SIG-M5 treated with dmso at 0.1 percent for 504 hours (cell line): ENCODE measurements at regions not wholly inside any gene's neighbourhood (a gene's known extent, or its start where the extent isn't known, plus 50 kb on each side); places are given as distances from the start of the nearest gene placed in this dataset.
"Not testable (repeated sequence)": the region's sequence is repeated elsewhere in the genome, so short reads cannot be mapped to it uniquely, and the experiment has no call there.

ENCODE experiments used
- DNase-seq: peaks from one replicate; lab custom pipeline; 2025; ENCODE audit not compliant: unreplicated experiment; lab: John Stamatoyannopoulos, UW

- DNase-seq, result peak; percentile 62
Observed at GRCh38 chr16:87203060-87203656, 114.0 kb downstream of the C16orf95 start.

- DNase-seq, result no peak
Observed at GRCh38 chr16:87206646-87207451, 110.3 kb downstream of the C16orf95 start.

DNA sequence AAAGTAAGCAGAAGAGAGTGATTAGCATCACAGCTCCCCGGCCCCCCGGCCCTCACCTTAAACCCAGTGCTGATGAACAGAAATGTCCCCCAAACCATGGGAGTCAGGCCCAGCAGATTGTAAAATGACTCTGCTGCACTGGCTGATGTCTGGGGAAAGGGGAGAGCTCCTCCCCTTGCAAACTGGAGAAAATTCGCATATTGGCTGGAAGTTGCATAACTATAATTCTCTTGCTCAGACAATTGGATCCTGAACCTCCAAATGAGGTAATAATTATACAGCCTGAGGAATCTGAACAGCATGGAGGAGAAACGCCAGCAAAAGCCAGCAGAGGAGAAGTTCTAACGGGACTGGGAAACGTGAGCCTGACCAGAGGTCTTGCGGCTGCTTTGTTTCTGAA is 109.7 kb downstream of the C16orf95 start:
- no peak for DNase-seq

DNA sequence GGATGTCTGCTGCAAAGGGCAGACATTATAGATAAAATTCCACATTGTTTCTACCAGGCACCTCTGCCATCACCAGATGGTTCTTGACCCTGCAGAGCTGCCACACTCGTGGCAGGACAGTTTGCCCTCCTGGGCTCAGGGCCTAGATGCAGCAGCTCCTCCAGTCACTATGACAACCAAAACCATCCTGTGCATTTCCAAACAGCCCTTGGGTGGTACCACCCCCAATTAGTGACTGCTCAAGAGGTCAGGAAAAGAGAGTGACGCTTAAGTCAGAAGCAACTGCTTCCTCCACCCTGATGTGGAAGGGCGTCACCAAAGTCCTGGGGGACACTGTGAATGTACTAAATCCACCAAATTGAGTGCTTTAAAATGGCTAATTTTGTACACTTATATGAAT is 109.2 kb downstream of the C16orf95 start:
- DNase-seq, result no peak

DNA sequence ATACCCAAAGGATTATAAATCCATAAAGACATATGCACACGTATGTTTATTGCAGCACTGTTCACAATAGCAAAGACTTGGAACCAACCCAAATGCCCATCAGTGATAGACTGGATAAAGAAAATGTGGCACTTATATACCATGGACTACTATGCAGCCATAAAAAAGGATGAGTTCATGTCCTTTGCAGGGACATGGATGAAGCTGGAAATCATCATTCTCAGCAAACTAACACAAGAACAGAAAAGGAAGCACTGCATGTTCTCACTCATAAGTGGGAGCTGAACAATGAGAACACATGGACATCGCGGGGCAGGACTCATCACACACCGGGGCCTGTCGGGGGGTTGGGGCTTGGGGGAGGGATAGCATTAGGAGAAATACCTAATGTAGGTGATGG is 108.2 kb downstream of the C16orf95 start:
- not testable (repeated sequence) for DNase-seq

DNA sequence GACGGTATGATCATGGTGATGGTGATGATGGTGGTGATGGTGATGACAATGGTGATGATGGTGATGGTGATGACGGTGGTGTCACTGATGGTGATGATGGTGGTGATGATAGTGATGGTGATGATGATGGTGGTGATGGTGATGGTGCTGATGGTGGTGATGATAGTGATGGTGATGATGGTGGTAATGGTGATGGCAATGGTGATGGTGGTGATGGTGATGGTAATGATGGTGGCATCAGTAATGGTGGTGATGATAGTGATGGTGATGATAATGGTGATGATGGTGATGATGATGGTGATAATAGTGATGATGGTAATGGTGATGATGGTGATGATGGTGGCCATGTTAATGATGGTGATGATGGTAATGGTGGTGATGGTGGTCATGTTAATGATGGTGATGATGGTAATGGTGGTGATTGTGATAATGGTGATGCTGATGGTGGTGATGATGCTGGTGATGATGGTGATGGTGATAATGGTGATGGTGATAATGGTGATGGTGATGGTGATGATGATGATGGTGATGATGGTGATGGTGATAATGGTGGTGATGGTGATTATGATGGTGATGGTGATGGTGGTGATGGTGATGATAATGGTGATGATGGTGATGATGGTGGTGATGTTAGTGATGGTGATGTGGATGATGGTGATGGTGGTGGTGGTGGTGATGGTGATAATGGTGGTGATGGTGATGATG is 107.2 kb downstream of the C16orf95 start:
- DNase-seq, result no peak

GRCh38 chr16:87210894-87211293 is 106.3 kb downstream of the C16orf95 start:
- no peak for DNase-seq

DNA sequence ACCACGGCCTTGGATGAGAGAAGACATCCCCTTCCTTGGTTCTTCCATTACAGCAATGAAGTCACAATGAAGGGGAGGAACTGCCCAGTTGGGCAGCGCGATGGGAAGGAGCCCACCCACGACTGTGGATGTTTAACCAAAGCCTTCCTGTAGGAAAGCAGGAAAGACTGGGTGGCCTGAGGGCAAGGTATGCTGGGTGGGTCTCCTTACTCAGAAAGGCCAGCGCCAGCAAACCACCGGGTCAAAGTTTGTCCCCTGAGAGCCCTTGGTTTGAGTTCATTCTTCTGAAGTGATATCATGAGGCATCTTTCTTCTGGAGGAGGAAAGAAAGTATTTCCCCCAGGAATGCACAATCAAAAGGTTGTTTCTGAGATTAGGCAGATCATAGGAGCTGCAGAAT is 105.2 kb downstream of the C16orf95 start:
- no peak for DNase-seq

- DNase-seq, result no peak
Observed at GRCh38 chr16:87213536-87213935, 103.7 kb downstream of the C16orf95 start.

DNA sequence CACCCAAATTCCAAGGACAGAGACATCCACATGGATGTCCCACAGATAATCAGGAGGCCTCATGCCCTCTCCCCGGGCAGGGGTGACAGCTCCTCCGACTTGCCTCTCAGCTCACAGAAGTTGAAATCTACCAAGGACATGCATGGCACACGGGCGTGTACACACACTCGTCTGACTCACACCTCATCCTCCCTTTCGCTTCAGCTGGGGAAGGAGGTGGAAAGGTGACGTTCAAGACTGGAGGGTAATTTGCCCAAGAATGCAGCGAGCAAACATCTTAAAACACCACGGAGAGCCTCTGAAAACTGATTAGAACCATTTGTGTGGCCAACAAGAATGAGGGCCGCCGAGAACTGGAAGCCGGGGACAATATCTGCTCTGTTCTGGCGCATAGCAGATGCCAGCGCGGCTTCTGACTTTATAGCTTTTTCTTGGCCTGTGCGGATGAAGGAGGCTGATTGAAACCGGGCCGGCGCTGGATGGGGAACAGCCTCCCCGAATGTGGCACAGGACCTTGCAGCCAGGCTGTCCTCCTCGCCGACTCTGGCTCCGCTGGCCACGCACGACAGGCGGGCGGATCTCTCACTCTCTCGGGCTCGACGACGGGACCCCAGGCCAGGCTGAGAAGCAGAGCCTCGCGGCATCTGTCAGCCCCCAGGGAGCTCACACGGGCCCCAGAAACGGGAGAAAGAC is 100.9 kb downstream of the C16orf95 start:
- no peak for DNase-seq

GRCh38 chr16:87216841-87217275 is 100.3 kb downstream of the C16orf95 start:
- DNase-seq, result no peak

GRCh38 chr16:87217802-87218201 is 99.4 kb downstream of the C16orf95 start:
- DNase-seq, result not testable (repeated sequence)

DNA sequence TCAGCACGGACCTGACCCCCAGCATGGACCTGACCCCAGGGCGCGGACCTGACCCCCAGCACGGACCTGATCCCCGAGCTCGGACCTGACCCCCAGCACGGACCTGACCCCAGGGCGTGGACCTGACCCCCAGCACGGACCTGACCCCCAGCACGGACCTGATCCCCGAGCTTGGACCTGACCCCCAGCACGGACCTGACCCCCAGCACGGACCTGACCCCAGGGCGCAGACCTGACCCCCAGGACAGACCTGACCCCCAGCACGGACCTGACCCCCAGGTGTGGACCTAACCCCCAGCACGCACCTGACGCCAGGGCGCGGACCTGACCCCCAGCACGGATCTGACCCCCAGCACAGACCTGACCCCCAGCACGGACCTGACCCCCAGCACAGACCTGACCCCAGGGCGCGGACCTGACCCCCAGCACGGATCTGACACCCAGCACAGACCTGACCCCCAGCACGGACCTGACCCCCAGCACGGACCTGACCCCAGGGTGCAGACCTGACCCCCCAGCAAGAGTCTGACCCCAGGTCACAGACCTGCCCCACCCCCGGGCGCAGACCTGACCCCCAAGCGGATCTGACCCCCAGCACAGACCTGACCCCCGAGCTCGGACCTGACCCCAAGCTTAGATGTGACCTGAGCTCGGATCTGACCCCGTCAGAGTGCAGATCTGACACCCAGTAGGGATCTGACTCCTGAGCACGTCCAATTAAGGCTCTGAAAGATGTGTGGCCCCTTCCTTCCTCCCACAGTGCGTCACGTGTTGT is 98.7 kb downstream of the C16orf95 start:
- DNase-seq, result no peak

DNA sequence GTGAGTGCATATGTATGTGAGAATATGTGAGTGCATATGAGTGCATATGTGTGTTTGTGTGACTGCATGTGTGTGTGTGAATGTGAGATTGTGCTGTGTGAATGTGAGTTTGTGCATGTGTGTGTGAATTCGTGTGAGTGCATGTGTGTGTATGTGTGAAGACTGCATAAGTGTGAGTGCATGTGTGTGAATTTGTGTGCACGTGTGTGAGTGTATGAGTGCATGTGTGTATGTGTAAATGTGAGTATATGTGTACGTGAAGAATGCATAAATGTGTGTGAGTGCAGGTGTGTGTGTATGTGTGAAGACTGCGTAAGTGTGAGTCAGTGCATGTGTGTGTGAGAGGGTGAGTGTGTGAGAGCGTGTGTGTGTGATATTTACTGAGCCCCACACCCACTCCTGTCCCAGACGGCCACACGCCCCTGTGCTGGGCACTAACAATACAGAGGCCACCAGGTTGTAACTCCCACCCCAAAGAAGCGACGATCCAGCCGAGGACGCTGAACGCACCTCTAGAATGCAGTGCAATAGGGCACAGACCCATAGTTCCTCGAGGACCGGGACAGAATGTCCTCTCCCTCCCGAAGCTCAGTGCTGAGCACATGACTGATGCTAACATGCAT is 97.8 kb downstream of the C16orf95 start:
- DNase-seq, result no peak

DNA sequence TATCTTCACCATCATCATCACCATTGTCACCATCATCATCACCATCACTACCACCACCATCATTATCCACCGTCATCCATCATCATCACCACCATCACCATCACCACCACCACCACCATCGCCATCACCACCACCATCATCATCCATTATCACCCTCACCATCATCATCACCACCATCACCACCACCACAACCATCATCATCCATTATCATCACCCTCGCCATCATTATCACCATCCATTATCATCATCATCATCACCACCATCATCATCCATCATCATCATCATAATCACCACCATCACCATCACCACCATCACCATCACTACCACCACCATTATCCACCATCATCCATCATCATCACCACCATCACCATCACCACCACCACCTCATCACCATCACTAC is 95.6 kb downstream of the C16orf95 start:
- no peak for DNase-seq

- DNase-seq, result no peak
Observed at GRCh38 chr16:87222335-87222734, 94.9 kb downstream of the C16orf95 start.

- DNase-seq, result no peak
Observed at GRCh38 chr16:87223656-87224248, 93.4 kb downstream of the C16orf95 start.

DNA sequence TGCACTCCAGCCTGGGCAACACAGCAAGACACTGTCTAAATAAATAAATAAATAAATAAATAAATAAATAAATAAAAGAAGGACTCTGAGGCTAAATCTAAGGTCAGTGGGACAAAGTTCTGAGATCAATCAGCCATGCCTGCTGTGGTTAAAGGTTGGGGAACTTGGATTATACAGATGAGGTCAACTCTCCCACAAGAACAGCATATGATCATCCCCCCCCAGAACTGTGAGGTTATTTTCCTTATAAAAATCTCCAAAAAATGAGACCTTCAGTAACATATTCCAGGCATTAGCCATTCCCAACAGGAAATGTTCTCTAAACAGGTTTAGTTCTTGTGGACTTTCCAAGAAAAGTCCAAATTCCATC is 90.3 kb downstream of the C16orf95 start:
- no peak for DNase-seq

DNA sequence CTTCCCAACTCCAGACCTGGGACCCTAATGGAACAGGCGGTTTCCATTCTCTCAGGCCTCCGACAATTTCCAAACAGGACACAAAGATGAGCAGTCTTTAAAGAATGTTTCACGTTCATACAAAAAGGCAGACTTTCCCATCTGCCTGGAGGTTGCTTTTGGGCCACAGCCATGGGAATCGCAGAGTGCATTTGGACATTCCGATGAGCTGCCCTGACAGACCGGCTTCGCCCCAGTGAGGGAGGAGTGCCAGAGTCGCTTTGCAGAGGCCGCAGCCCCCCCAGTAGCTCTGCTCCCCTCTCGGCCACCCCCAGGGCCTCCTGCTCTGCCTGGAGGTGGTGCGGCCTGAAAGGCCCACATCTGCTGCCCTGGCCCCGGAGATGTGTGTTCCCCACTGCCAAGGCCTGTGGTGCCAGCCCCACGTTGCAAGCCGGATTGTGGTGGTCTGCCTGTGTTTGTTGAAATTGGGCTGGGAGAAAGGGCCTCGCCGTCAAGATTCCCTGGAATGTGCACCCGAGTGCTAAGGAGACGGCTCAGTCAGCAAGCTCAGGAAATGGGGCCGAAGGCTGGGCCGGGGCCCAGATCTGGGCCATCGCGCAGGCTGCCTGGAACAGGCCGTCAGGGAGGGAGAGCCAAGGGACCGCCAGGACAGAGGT is 89.8 kb downstream of the C16orf95 start:
- no peak for DNase-seq
